Activated T-cell treated with anti-CD3 and anti-CD28 coated beads, Interleukin-2, amount 50 U/mL, for 72 hours (primary cell): ENCODE measurements at regions not wholly inside any gene's neighbourhood (a gene's known extent, or its start where the extent isn't known, plus 50 kb on each side); places are given as distances from the start of the nearest gene placed in this dataset.

Source experiments
- ATAC-seq, 2 donors: fragments of 150-1000 bp; cut with Tn5 transposase; replicated peaks in 1 of 2; 2 replicates each; pipeline ENCODE4 v1.10.0; 2021; ENCODE audit warnings: moderate library complexity in 2 of 2, mild to moderate bottlenecking in 1 of 2
- DNase-seq, 2 donors: peaks; one replicate each; pipeline ENCODE4 v3.0.0; 2021 to 2022; ENCODE audit warnings: mixed read lengths in 1 of 2
- H3K27ac Mint-ChIP-seq: one replicate; pipeline ENCODE4 v1.8.0; 2022; ENCODE audit warnings: mild to moderate bottlenecking, moderate library complexity, mixed read lengths
- H3K27me3 Mint-ChIP-seq: one replicate; pipeline ENCODE4 v1.8.0; 2022; ENCODE audit warnings: low read depth, mixed read lengths
- H3K36me3 Mint-ChIP-seq, 2 donors: one replicate each; pipeline ENCODE4 v1.8.0; 2022; ENCODE audit warnings: mixed read lengths in 2 of 2, mild to moderate bottlenecking in 1 of 2; ENCODE audit not compliant: insufficient read depth in 2 of 2
- H3K4me1 Mint-ChIP-seq: one replicate; pipeline ENCODE4 v1.8.0; 2022; ENCODE audit warnings: low read depth, mixed read lengths
- H3K4me3 Mint-ChIP-seq, 2 donors: one replicate each; pipeline ENCODE4 v1.8.0; 2022; ENCODE audit warnings: mild to moderate bottlenecking in 2 of 2, mixed read lengths in 2 of 2, moderate library complexity in 2 of 2
- H3K9me3 Mint-ChIP-seq, 2 donors: one replicate each; pipeline ENCODE4 v1.8.0; 2022; ENCODE audit warnings: mixed read lengths in 2 of 2

DNA sequence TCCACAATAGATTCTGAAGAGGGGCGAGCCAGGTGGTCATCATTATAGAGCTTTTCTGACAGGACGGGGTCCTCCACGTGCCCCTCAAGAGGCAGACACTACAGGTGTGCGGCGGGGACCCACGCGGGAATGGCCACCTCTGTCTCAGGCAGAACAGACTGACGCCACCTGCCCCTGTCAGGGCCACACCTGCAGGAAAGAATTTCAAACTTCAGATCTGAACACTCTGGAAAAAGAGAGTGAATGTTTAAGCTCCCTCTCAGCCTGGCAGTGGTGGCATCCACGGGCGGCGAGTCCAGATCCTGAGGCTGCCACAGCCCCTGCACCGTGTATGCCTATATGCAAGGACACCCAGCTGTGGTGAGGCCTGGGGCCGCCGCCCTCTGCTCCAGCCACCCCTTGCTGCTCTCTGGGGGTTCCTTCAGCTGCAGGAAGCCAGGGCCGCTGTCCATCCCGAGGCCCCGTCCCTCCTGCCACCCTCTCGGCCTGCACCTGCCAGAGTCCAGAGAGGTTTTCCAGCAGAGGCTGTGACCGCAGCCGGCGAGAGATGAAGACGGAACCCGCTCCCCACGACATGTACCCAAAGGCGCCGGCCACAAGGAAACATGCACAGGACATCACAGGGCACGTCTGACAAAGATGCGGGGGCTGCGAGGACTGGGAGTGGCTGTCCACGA lies 234.9 kb downstream of the ERMARD start:
- H3K36me3 Mint-ChIP-seq, result no peaks in the 10 kb centered on the region
- ATAC-seq (no peak), DNase-seq (no peak)
- no peaks in the 10 kb centered on the region for H3K27me3 Mint-ChIP-seq
- H3K9me3 Mint-ChIP-seq, result no peaks in the 10 kb centered on the region
- no peak overlapping the region for H3K27ac Mint-ChIP-seq
- H3K4me1 Mint-ChIP-seq, result peaks cover 16% of the 10 kb centered on the region
- no peak overlapping the region for H3K4me3 Mint-ChIP-seq

- Mint-ChIP-seq H3K27ac (no peak overlapping the region), H3K36me3 (no peaks in the 10 kb centered on the region), H3K27me3 (no peaks in the 10 kb centered on the region), H3K9me3 (no peaks in the 10 kb centered on the region), H3K4me1 (peaks cover 12% of the 10 kb centered on the region), H3K4me3 (no peak overlapping the region)
- ATAC-seq (no peak), DNase-seq (no peak)
Measured at GRCh38 chr6:169985121-169986015, 233.9 kb downstream of the ERMARD start.

GRCh38 chr6:169984181-169985120 lies 233.0 kb downstream of the ERMARD start:
- Mint-ChIP-seq H3K4me1 (peaks cover 3% of the 10 kb centered on the region), H3K36me3 (no peaks in the 10 kb centered on the region), H3K27me3 (no peaks in the 10 kb centered on the region), H3K4me3 (no peak overlapping the region), H3K27ac (no peak overlapping the region), H3K9me3 (no peaks in the 10 kb centered on the region)
- DNase-seq (no peak), ATAC-seq (no peak)

GRCh38 chr6:169983651-169984050 lies 232.2 kb downstream of the ERMARD start:
- no peak for ATAC-seq
- Mint-ChIP-seq H3K27ac (no peak overlapping the region), H3K4me3 (no peak overlapping the region), H3K4me1 (no peaks in the 10 kb centered on the region), H3K9me3 (no peaks in the 10 kb centered on the region), H3K27me3 (no peaks in the 10 kb centered on the region), H3K36me3 (no peaks in the 10 kb centered on the region)
- DNase-seq, result no peak

DNA sequence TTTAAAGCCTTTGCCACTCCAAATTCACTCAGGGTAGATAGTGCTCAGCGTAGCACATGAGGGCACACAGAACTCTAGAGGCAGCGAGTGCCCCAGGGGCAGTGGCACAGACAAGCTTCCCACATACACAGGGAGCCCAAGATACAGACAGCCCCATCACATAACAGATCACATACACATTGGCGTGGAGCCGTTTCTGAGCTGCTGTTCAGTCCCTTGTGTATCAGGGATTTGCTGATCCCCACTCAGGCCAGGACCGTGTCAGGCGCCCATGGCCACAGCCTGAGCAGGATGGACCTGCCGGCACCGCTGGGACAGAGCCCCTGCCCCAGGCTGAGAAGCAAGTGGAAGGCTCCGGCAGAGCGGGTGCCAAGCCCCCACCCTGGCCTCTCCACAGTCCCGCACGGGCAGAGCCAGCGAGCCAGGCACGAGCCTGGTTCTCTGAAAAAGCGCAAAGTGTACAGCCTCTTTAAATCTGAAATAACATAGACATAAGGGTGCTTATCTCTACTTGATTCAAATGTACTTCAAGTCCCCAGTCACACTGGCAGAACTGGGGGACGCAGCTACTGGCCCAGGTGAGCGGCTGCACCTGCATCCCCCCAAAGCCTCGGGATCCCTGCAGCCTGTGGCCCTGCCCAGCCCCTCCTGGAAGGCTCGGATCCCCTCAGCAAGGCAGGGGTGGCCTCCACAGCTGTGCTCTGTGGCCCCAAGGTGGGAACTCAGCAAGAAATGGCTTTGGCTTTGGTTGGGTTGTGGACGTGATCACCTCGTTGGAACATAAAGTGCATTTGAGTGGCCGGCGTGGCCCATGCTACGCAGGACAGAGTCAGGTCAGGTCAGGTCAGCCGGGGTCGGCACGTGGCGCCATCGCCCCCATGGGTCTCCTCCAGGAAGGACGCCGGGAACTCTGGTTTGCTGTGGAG lies 231.3 kb downstream of the ERMARD start:
- H3K9me3 Mint-ChIP-seq, result no peaks in the 10 kb centered on the region
- no peaks in the 10 kb centered on the region for H3K36me3 Mint-ChIP-seq
- H3K27ac Mint-ChIP-seq, result no peak overlapping the region
- no peak overlapping the region for H3K4me3 Mint-ChIP-seq
- ATAC-seq (no peak), DNase-seq (no peak)
- no peaks in the 10 kb centered on the region for H3K4me1 Mint-ChIP-seq
- H3K27me3 Mint-ChIP-seq, result no peaks in the 10 kb centered on the region

GRCh38 chr6:169981969-169982368 lies 230.5 kb downstream of the ERMARD start:
- Mint-ChIP-seq H3K4me1 (no peaks in the 10 kb centered on the region), H3K4me3 (no peak overlapping the region), H3K27ac (no peak overlapping the region), H3K27me3 (peaks cover 1% of the 10 kb centered on the region), H3K9me3 (no peaks in the 10 kb centered on the region), H3K36me3 (no peaks in the 10 kb centered on the region)
- ATAC-seq (no peak), DNase-seq (no peak)

DNA sequence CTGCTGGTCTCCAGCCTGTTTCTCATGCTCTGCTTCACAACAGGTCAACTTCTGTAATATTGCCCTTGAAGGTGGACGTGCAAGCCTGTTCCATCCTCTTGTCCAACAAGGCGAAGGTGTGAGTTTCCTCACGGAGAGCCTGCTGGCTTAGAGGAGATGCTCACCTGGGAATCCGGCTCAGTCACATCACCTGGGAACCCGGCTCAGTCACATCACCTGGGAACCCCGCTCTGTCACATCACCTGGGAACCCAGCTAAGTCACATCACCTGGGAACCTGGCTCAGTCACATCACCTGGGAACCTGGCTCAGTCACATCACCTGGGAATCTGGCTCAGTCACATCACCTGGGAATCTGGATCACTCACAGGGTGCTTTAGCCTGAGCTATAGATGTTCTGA lies 230.1 kb downstream of the ERMARD start:
- Mint-ChIP-seq H3K27ac (no peak overlapping the region), H3K36me3 (no peaks in the 10 kb centered on the region), H3K4me1 (no peaks in the 10 kb centered on the region), H3K9me3 (no peaks in the 10 kb centered on the region), H3K4me3 (no peak overlapping the region), H3K27me3 (peaks cover 4% of the 10 kb centered on the region)
- DNase-seq (no peak), ATAC-seq (no peak)

DNA sequence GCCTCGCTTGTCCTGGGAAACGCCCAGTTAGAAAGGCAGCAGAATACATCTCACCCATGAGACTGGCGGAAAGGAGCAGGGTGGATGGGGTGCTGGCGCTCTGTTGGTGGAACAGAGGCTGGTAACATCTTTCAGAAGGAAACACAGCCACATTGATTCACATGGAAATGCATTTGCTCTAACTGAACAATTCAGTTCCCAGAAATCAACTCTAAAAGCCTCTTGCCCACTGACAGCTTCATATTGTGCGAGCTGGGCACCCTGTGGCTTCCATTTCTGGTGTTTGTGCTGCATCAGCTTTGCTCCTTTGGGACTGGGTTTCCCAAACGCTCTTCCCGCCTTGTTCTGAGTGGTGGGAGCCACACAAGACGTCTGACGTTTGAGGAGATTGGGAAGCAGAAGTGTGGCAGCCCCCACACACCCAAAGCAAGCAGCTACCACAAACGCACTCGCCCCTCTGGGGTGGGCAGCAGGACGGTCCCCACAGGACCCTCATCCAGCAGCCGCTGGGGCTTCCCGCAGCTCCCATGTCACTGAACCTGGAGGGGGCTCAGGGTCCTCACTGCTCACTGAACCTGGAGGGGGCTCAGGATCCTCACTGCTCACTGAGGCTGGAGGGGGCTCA lies 229.5 kb downstream of the ERMARD start:
- no peaks in the 10 kb centered on the region for H3K9me3 Mint-ChIP-seq

GRCh38 chr6:169979873-169980432 lies 228.5 kb downstream of the ERMARD start:
- no peaks in the 10 kb centered on the region for H3K36me3 Mint-ChIP-seq
- ATAC-seq, result no peak
- H3K27me3 Mint-ChIP-seq, result peaks cover 4% of the 10 kb centered on the region
- no peak for DNase-seq
- no peaks in the 10 kb centered on the region for H3K4me1 Mint-ChIP-seq
- H3K4me3 Mint-ChIP-seq, result no peak overlapping the region
- no peak overlapping the region for H3K27ac Mint-ChIP-seq
- no peaks in the 10 kb centered on the region for H3K9me3 Mint-ChIP-seq

More for the DNA sequence above, 229.5 kb downstream of the ERMARD start:
- Mint-ChIP-seq H3K36me3 (no peaks in the 10 kb centered on the region), H3K4me1 (no peaks in the 10 kb centered on the region), H3K4me3 (no peak overlapping the region), H3K27ac (no peak overlapping the region), H3K27me3 (peaks cover 4% of the 10 kb centered on the region)
- DNase-seq (no peak), ATAC-seq (no peak)

DNA sequence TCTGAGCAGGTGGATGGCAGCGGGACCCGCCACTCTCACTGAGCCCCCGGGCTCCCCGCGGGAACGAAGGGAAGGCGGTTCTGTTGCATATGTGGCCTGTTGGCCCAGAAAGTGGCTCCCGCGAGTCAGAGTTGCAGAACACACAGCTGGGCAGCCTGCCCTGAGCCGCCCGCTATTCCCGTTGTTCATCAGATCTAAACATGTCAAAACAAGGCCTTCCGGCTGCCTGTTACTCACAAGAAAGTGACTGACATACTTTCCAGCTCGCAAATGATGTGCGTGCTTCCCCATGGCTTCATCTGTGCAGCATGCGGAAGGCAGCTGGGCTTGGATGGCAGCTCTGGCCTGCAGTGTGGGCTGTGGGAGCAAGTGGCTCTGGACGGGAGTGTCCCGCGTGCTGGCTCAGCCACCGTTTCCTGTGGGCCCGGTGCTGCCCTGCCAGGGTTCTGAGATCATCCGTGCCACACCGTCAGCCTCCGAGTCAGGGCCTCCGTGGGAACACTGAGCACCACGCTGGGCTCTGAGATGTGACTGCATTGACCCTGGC lies 227.3 kb downstream of the ERMARD start:
- Mint-ChIP-seq H3K9me3 (no peaks in the 10 kb centered on the region), H3K4me3 (no peak overlapping the region), H3K36me3 (no peaks in the 10 kb centered on the region), H3K27me3 (peaks cover 4% of the 10 kb centered on the region), H3K27ac (no peak overlapping the region), H3K4me1 (no peaks in the 10 kb centered on the region)
- ATAC-seq, result no peak
- DNase-seq, result no peak

- H3K27ac Mint-ChIP-seq, result no peak overlapping the region
- DNase-seq, result no peak
- peaks cover 4% of the 10 kb centered on the region for H3K27me3 Mint-ChIP-seq
- ATAC-seq, result no peak
- no peak overlapping the region for H3K4me3 Mint-ChIP-seq
- no peaks in the 10 kb centered on the region for H3K4me1 Mint-ChIP-seq
- no peaks in the 10 kb centered on the region for H3K36me3 Mint-ChIP-seq
- no peaks in the 10 kb centered on the region for H3K9me3 Mint-ChIP-seq
Measured at GRCh38 chr6:169977434-169978265, 226.2 kb downstream of the ERMARD start.
